ENCODE measurements at regions not wholly inside any gene's neighbourhood (a gene's known extent, or its start where the extent isn't known, plus 50 kb on each side); places are given as distances from the start of the nearest gene placed in this dataset.

- no peak for TF ChIP-seq CTCF (IDR thresholded peaks at IDR 0.05)
- no peak for TF ChIP-seq POLR2A (IDR thresholded peaks at IDR 0.05)
These were observed 614.5 kb upstream of the ZWINT start for GRCh38 chr10:56975513-56975912.
